HG03575 (cell line): ENCODE measurements at regions not wholly inside any gene's neighbourhood (a gene's known extent, or its start where the extent isn't known, plus 50 kb on each side); places are given as distances from the start of the nearest gene placed in this dataset.

Experiments
- ATAC-seq: cut with Tn5 transposase; IDR thresholded peaks from one replicate; pipeline ENCODE4 v1.9.1; 2021; ENCODE audit not compliant: unreplicated experiment, insufficient number of reproducible peaks, low FRiP score; ENCODE audit errors: extremely low read depth

DNA sequence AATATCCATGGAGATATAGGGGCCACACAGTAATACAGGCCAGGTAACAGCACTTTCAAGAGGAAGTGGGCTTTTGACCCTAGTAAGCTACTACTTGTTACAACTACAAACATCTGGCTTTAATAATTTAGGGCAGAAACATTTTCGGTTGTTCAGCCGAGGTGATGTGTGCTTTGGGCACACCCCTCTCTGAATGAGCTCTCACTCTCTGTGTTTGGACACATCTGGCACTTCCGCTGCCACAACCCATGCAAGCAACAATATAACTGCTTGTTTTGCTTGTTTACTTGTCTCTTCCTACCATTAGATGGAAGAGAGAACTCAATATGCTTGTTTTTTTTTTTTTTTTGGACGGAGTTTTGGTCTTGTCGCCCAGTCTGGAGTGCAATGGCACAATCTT is 277.2 kb downstream of the HS3ST1 start:
- ATAC-seq = no peak

DNA sequence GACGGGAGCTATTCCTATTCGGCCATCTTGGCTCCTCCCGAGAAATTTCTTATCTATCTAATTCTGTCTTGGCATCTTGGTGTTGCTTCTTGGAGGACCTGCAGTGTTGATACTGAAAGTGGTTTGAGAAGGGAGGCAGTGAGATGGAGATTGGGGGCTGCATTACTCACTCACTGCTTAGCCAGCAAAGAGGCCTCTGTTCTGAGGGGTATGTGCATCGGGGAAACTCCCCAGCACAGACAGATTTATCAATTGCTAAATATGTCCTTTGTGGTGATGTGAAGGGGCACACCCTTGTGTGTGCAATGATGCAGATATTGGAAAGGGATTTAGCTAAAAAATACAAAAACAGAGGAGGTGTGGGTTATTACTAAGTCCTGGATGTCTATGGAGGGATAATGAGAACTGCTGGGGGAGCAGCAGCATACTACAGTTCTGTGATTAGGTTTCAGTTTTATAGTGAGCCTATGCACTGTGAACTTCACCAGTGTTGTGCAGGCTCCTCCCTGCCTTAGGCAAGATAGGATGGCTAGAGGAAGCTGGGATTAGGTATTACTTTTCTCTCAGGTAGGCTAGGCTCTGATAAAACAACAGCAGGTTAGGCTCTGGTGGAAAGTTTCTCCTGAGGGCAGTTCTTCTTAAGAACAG is 279.0 kb downstream of the HS3ST1 start:
- no peak for ATAC-seq

DNA sequence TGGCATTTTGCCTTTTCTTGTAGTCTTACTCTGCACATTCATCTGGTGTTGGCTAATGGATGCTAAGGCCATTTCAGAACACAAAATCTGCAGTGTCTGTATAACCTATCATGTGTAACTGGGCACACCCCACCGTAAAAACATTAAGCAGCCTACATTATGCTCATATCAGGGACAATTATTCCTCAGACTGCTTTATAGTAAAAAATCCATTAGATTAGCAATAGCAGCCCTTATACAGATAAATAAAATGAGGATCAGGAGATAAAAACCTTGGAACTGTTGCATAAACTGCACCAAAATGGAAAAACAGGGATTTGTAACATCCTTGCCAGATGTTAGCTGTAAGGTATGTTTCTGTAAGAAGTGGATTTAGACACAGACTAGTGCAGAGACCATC is 288.8 kb downstream of the HS3ST1 start:
- ATAC-seq = no peak

DNA sequence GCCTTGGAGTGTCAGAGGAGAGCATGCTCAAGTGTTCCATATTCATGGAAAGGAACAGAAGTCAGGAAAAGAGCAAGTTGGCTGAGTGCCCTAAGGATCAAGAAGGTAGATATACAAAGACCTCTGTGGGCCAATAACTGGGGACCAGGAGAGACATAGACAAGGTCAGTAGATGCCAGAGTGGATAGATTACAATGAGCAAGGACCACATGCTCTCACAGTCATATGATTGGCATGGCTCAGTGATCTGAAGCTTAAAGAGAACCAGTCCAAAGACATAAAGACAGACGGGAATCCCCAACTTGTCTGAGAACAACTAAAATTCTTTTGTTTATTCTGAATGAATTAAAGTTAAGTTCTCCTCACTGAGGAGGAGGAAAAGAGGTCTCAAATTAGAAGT is 289.7 kb downstream of the HS3ST1 start:
- no peak for ATAC-seq

DNA sequence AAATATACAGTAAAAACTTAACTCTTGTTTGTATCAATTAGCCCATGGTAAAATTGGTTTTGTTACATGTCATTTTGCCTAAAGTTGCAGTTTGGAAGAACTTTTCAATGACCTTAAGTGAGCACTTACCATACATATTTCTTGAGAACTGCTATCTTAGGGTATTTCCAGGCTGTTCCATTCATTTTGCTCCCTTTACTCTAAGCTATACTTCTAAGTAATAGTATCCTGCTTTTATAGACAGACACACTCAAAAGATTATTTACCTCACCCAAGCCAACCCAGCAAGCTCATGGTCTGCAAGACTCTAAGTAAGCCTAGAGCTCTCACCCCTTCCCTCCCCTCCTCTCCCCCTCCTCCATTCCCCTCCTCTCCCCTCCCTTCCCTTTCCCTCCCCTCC is 294.0 kb downstream of the HS3ST1 start:
- no peak for ATAC-seq

DNA sequence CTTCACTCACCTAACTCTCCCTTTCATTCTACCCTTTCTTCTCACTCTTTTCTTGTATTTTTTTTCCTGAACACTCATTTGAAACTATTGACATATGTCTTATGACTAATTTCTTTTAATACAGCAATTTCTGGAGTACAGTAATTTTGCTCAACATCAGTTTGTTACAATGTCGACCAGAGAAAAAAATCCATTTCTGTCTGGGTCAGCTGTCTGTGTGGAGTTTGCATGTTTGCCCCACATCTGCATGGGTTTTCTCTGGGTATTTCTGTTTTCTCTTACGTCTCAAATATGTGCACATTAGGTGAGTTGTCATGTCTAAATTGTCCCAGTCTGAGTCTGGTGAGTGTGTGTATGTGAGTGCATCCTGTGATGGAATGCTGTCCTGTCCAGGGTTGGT is 294.8 kb downstream of the HS3ST1 start:
- no peak for ATAC-seq

DNA sequence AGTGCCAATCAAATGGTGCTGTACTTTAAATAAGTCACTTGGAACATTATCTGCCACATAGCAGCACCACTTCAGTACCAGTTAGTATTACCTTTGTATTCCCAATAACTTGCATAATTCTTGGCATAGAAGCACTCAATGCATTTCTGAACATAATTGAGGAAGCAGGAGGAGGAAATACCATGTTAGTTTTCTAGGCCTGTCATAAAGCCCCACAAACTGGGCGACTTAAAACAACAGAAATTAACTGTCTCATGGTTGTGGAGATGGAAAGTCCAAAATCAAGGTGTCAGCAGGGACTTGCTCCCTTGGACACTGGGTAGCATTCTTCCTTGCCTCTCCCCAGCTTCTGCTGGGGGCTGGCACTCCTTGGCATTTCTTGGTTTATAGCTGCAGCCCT is 296.2 kb downstream of the HS3ST1 start:
- no peak for ATAC-seq

DNA sequence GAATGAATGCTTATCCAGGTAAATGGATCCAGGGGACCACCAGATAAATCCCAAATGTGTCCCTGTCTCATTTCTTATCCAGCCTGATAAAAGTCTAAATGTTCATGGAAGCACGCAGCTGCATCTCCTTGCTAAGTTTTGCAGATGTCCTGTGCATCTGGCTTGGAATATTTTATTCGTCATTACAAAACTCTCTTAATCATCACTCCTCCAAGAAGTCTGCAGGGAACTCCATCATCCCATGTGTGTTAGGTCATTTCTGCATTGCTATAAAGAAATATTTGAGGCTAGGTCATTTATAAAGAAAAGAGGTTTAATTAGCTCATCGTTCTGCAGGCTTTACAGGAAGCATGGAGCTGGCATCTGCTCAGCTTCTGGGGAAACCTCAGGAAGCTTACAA is 297.2 kb downstream of the HS3ST1 start:
- ATAC-seq = no peak

DNA sequence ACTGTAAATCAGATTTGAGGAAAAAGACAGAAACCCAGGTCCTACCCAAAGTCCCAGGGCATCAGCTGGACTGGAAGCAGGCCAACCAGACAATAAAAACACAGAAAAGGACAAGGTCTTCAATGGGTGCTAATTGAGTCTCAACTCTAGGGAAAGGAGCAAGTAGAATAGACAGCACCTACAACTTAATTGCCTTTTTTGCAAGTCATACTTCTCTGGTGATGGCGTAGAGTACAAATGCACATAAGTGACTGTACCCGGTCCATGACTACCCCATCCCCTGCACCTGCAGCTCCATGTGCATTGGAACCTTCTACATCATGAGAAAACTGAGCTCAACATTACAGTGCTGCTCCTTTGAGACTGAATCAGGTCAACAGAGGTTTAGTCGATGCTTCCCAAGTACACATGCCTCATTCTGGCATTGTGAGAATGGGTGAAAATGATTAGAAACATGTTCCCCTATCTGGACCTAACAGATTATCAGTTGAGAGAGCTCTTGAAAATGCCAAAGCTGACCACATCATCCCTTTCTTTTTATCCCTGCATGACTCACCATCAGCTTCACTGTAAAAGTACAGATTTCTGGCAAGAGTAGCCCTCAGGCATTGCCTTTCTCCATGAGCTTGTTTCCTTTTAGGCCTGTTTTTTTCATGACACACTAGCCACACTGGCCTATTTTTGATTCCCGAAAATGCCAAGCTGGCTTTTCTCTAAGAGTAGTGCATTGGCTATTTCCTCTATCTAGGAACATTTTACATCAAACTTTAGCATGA is 298.3 kb downstream of the HS3ST1 start:
- ATAC-seq = no peak

DNA sequence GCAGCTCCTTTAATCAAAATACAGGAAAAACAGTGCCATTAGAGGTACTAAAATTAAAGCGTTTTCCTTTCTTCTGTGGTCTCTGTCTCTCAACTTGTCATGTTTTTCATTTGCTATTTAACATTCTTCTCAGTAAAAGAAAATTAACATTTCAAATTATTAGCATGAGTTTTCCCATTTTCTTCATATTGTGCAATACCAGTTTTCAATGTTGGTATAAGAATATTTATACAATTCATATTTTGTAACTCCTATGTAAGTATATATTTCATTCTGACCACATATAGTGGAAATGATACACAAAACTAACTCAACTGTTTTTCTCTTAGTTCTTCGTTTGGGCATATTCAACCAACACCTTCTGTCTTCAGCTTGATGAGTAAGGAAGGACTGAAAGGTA is 308.3 kb downstream of the HS3ST1 start:
- no peak for ATAC-seq

DNA sequence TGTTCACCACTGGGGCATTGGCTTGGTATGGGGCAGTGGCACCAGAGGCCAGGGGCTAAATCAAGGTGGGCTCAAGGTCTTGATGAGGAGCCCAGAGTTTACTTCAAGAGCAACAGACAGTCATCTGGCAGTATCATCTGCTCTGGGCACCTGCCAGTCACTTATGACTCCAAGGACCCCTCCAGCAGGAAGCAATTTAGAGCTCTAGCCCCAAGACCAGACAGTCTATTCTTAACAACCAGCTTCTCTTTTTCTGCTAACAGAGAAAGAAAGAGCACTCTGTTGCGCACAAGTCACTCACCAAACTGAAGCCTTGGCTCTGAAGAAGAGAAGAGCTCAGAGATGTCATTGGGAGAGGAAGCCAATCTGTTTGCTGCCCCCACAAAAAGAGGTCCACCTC is 309.2 kb downstream of the HS3ST1 start:
- ATAC-seq = no peak

DNA sequence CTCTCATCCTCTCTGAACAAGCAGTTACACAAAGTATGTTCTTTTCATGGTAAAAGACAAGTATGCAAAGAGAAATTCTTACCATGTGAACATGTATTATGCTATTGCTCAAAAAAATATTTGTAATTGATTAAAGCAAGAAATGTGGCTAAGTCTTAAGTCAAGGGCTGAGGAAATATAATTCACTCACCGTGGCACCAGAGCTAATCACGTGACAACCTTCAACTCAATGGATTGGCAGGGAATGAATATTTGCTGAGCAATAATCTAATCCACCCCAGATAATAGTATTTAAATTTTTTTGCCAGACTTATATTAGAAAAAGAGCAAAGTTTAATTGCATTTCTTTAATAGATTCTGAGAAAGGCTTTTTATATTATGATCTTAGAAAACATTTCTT is 310.2 kb downstream of the HS3ST1 start:
- no peak for ATAC-seq

DNA sequence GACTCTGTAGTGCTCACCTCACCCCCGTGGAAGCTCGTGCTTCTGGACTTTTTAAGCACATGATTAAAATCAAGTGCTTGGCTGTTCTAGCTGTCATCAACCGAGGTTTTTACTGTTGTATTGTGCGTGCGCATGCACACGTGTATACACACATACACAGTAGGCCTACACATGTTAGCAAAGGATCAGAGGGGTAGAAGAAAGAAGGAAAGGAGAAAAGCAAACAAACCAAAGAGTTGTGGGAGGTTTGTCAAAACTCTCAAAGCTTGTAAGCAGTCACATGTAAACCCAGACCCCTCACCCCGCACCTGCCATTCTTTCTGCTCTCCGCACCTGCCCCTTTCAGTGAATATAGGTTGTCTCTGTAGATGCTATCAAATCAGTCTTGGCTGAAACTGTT is 311.8 kb downstream of the HS3ST1 start:
- ATAC-seq = no peak

DNA sequence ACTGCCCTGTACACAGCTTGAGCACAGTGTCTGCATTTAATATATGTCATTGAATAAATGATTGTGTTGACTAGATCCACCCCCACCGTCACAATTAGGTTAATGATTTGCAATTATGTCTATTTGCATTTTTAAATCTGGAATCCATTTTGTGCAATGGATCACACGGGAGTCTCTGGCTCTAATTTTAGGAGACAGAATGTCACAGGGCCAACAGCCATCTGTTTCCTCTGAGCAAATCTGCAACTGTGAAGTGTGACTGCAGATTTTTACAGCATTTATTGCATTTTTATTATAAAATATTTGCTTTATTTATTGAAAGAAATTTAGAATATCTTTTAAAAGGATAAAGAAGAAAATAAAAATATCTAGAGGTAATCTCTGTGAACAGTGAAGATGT is 316.8 kb downstream of the HS3ST1 start:
- no peak for ATAC-seq

DNA sequence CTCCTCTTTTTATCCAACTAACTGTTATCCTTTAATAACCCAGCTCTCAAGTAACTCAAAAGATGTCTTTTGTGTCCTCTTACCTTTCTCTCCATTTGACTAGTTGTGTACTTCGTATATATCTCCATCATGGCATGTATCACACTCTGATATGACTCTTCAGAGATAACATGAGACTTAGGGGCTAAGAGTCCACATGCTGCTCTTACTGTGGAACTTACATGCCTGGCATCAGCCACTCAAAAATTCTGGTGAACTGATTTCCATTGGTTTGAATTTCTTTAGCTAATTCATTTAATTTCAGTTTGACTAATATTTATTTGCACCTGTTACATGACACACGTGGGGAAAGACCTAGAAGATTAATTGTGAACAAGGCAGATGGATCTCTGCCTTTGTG is 317.3 kb downstream of the HS3ST1 start:
- ATAC-seq = no peak

DNA sequence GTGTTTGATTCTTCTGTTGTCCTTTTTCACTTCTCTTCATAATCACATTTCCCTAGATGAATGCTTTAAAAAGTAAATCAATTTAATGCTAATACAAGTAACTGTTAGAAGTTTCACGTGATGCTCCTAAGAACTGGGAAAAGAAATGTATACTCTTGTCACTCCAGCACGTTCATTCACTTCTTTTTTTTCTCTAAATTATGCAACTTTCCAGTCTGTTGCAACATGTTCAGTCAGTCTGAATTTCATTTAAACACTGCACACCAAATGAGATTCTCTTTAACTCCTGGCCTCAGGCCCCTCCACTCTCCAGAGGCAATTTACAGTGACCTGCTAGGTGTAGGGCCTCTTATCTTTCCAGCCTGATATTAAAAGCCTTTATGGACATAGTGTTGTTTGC is 321.9 kb downstream of the HS3ST1 start:
- no peak for ATAC-seq

DNA sequence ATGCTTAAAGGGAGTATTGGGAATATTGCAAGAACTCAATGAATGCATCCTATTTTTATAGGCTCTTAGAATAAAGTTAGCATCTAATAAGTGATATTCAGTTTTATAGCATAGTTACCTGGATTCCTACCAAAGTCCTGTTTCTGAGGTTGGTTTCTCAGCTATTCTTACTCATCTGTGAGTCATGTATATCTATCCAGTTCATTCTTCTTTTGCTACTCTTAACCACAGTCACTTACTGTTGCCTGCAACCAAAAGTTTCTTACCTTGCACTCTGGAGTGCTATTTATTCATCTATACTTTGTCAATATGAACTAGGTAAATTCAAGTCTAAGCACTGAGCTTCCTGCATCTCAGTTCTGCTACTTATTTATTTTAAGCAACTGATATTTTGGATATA is 322.5 kb downstream of the HS3ST1 start:
- no peak for ATAC-seq

DNA sequence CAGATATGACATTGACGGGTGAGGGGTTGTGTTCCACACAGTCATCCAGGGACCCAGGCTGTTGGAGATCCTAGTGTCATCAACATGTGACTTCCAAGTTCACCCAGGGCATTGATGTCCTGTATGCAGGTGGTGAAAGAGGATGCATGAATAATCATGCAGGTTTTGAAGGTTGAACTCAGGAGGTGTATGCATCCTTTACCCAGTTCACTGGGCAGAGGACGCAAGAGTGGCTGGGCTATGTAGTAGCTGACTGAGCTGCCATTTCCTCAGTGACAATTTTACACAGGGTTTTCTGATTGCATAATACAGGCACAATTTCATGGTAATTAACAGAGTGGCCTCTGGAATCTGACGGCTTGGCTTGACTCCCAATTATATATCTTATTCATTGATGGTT is 323.0 kb downstream of the HS3ST1 start:
- ATAC-seq = no peak

DNA sequence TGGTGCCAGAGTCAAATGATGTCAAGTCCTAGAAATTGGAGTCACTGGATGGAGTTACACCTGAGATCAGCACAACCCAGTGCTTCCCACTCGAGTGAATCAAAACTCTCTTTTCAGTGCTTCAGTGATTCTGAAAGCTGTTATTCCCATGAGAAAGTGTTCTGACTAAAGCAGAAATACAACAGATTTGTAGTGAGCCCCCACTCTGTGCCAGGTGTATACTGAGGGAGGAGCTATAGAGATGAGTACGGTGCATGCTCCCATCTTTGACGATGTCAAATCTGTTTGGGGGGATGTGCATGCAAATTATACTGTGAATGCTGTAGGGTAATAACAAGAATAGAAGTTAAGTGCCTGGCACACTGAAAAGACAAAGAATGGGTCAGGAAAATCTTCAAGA is 330.2 kb downstream of the HS3ST1 start:
- ATAC-seq = no peak

DNA sequence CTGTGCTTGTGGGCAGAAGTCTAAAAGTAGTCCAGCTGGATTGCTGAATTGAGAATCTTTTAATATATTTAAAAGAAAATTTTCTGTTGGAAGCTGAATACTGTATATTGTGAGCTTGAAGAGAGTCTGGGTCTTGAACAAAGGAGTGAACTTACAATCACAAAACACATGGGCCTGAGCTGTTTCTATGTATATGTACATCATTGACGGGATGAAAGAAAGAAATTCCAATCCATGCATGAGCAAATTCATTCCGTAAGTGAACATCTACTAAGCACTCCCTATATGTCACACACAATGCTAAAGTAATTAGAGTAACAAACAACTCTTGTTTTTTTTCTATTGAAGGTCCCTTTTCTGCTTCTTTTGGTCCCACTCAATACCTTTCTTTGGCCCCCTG is 331.0 kb downstream of the HS3ST1 start:
- no peak for ATAC-seq

DNA sequence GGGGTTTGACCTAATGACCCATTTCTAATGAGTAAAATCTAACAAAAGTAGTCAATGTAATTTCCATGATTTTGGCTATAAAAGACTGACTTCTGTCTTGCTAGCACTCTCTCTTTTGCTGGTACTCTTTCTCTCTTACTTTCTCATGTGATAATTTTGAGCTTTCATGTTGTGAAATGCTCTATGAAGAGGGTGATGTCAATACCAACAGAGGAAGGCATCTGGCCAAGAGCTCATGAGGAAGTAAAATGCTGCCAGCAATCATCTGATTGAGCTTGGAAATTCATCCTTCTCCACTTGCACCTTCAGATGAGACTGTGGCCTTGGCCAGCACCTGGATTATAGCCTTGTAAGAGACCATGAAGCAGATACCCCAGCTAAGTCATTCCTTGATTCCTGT is 347.7 kb downstream of the HS3ST1 start:
- ATAC-seq = no peak
